Neural progenitor cell (in vitro differentiated cells): ENCODE measurements at regions not wholly inside any gene's neighbourhood (a gene's known extent, or its start where the extent isn't known, plus 50 kb on each side); places are given as distances from the start of the nearest gene placed in this dataset.

ENCODE experiments used
- CTCF ChIP-seq: fragments of 200-600 bp; sonication (generic); IDR thresholded peaks from 2 replicates; pipeline ENCODE4 v1.5.1; 2017; ENCODE audit warnings: antibody characterized with exemption, mild to moderate bottlenecking
- EZH2 ChIP-seq: fragments of 200-600 bp; sonication (generic); IDR thresholded peaks from 2 replicates; pipeline ENCODE4 v1.6.1; 2017; ENCODE audit warnings: antibody characterized with exemption, mild to moderate bottlenecking, moderate library complexity
- EZH2phosphoT487 ChIP-seq: fragments of 200-600 bp; sonication (generic); IDR thresholded peaks from 2 replicates; pipeline ENCODE4 v1.6.1; 2017; ENCODE audit warnings: antibody characterized with exemption

DNA sequence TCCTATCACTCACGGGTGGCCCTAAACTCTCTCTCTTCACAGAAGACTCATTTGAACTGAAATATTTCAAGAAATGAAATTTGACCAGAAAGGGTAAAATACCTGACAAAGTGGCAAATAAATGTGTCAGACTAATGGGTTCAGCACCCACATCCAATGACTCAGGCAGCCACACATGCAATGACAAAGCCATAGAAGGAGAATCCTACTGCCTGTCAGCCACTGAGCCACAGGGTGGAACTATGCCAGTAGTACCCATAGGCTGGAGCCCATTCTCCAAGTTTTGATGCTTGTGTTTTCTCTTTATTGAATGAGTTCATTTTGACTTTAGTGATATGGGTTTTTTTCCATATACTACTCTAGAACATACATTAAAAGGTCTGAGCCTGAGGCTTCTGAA, 179.0 kb downstream of the BEND2 start:
- TF ChIP-seq CTCF = no peak
- TF ChIP-seq EZH2phosphoT487 = no peak
- no peak for TF ChIP-seq EZH2
